COLO829 (cell line): ENCODE measurements at regions not wholly inside any gene's neighbourhood (a gene's known extent, or its start where the extent isn't known, plus 50 kb on each side); places are given as distances from the start of the nearest gene placed in this dataset.
A peak's percentile ranks its signal among the peaks of the same experiment; 100 is the strongest.
"Not testable (repeated sequence)": the region's sequence is repeated elsewhere in the genome, so short reads cannot be mapped to it uniquely, and the experiment has no call there.

Experiments
- DNase-seq: peaks from one replicate; pipeline ENCODE4 v3.0.0; 2012; ENCODE audit warnings: low spot score

GRCh38 chr11:122022646-122023045 lies 93.4 kb downstream of the BLID start:
- DNase-seq = no peak

DNA sequence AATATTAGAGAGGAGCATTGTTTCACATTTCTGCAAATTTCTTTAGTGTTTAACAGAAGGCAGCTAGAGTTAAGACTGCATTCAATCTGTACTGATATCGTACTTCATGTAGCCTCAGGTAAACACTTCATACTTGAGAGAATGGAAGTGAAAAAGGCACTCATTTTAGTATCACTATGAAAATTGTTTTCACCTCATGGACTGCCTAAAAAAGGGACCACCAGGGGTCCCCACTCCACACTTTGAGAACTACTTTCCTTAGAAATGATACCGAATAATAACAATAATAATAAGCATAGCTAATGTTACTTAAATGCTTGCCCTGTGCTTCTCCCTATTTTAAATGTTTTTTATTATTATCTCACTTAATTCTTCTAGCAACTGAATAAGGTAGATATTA lies 95.1 kb downstream of the BLID start:
- no peak for DNase-seq

DNA sequence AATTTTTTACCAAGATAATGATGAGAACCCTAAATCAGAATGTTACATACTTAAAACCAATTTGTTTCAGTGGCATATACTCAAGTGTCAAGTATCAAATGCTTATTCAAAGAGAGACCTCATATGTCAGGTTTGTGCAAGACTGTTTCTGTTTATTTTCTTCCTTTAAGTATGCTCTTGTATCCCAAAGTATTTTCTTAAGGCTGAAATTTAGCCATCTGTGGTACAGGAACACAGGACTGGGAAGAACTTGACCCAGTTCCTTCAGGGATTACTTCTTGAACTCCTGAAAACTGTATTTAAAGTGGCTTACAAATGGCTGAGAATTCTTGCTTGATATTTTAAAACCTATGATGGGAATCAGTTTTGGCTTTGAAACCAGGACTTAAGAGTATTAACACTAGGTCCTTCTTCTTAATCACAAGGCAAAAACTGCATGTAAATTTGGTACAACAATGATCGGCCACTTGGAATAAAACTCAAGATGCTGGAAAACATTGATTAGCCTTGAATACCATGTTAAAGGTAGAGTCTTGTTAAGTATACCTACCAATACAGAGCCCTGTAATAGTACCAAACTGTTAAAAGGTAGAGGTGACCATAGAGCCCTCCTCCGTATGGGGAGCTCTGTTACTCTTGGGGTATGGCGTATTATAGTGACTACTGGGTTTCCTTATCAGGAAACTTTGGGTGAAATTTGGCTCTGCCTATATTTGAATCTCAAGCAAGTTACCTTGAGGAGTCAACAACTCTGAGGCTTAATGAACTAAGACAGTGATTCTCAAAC lies 95.9 kb downstream of the BLID start:
- DNase-seq = no peak

DNA sequence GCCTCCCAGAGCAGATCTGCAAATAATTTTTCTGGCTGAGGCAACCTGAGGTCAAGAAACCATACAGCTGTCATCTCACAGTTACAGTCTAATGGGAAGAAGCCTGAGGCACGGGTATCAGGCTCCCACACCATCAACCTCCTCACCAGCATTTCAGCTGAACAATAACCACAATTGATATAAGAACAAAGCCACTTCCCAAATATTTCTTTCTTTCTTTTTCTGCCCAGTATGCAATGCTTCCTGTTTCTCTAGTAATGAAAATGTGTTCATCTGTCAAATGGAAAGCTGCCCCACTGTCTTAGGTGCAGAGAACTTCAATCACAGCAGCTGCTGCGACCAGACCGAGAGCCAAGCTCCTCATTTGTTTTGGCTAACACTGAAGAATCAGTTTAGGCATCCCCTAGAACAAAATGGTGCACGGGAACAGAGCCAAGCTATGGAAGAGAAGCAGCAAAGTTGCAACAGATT lies 108.4 kb downstream of the BLID start:
- DNase-seq = peak; percentile 33

- DNase-seq = no peak
These were observed 111.6 kb downstream of the BLID start for GRCh38 chr11:122004446-122004845.

DNA sequence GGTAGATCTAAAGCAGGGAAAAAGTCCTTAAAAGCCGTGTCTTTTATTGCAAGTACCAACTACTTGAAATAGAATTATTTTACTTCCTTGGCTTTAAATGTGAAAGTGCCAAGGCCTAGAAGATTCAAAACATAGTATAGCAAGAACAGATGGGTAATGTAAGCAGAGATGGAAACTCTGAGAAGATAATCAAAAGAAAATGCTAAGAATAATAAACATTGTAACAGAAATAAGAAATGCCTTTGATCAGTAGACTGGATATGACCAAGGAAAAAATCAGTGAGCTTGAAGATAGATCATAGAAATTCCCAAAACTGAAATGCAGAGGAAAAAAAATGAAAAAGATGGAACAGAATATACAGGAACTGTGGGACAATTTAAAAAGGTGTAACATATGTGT lies 113.1 kb downstream of the BLID start:
- DNase-seq = no peak

GRCh38 chr11:122002047-122002446 lies 114.0 kb downstream of the BLID start:
- DNase-seq = no peak

DNA sequence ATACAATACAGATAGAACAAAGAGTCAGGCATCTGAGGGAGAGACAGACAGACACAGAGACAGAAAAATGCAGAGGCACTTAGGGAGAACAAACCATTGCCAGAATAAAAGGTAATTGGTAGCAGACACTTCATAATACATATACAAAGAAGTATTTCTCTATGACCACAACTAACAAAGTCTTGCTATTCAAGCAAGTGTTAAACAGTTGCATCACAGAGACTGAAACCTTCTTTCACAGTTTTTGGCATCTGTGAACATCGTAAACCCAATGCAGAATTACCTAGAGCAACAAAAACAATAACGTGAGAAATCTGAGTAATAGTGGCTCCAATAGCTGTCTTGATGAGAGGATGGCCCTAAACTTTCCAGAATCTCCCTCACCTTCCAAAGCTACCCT lies 116.4 kb downstream of the BLID start:
- DNase-seq = peak; percentile 9

GRCh38 chr11:121996574-121996973 lies 119.4 kb downstream of the BLID start:
- no peak for DNase-seq

GRCh38 chr11:121983901-121984300 lies 132.1 kb downstream of the BLID start:
- no peak for DNase-seq

DNA sequence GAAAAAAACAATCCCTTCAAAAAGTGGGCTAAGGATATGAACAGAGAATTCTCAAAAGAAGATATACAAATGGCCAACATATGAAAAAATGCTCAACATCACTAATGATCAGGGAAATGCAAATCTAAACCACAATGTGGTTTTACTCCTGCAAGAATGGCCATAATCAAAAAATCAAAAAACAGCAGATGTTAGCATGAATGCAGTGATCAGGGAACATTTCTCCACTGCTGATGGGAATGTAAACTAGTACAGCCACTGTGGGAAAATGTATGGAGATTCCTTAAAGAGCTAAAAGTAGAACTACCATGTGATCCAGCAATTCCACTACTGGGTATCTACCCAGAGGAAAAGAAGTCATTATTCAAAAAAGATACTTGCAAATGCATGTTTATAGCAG lies 138.1 kb downstream of the BLID start:
- not testable (repeated sequence) for DNase-seq

GRCh38 chr11:121968638-121969037 lies 147.4 kb downstream of the BLID start:
- DNase-seq = no peak

DNA sequence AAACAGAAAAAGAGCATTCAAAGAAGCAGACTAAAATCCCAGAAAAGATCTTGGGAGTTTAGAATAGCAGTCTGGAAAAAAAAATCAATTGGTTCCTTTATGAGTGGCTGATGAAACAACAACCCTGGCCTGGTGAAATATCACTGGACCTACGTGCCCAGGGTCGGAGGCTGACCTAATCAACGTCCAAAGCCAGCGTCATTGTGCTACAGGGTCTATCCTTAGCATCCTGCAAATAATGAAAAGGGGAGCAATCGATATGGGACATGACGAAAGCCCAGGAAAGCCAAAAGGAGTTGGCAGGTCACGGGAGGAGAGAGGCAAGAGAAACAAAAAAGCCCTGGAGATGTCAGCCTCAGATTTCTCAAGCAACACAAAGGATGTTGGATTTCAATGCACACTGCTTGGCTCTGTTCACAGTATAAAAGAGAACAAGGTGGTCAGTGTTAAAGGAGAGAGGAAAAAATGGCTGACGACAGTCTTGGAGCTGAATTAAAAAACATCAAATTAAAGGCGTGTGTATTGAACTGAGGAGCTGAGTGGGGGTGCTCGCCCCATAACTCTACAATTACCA lies 148.8 kb downstream of the BLID start:
- DNase-seq = peak; percentile 61

GRCh38 chr11:121965330-121965729 lies 150.7 kb downstream of the BLID start:
- peak; percentile 11 for DNase-seq

DNA sequence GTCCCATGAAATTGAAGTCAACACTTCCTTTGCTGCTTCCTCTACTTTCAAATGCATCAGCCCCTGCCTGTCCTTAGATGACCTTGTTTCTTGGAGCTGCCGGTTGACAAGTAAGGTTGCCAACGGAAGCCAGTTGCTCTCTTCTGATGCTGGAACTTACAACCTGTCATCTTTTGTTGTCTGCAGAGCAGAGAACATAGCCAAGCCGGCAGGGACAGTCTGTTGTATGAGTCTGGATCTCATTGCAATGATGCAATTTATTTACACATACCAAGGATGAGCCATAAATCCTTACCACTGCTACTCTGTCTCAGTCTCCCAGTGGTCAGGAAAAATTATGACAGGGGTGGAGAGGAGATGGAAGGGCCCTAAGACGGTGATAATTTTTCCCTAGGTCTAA lies 151.4 kb downstream of the BLID start:
- DNase-seq = no peak

- DNase-seq = not testable (repeated sequence)
These were observed 152.2 kb downstream of the BLID start for GRCh38 chr11:121963846-121964245.

- peak; percentile 6 for DNase-seq
These were observed 154.7 kb downstream of the BLID start for GRCh38 chr11:121961321-121961801.

DNA sequence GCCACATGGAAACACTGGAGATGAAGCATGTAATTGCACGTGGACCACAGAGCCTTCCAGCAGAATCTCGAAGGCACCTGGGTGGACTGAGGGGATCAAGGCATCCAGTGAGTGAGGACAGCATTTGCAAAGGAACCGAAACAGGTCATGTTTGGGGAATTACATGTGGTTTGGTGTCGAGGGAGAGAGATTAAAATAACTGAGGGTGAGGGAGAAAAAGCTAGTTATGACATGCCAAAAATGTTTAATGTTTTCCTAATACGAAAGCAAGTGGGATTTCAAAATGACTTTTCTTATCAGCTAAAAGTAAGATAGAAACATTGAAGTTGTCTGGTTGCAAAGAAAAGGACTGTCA lies 157.1 kb downstream of the BLID start:
- no peak for DNase-seq

DNA sequence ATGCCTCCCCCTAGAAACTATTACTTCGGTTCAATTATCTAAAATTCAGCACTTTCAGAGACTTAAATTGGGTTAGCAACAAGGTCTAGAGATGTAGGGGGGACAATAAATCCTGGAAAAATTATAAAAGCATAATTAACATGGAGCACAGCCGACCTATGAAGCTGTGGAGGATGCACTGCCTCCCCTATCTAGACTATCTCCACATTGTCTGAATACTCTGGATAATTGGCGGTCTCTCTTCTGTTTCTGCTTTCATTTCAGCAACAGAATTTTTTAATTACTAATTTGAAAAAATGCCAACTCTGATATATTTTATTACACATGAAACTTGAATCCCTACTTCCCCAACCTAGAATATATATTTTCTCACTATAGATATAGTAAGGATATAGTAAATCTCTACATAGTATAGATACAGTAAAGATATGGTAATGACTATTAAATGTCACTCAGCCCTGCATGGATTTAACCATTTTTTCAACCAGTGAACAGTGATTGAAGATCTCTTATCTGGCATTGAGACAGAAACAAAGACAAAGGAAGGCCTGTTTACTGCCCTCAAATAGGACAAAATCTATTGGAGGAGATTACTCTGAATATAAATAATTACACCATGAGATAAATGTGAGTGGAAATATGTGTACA lies 157.6 kb downstream of the BLID start:
- DNase-seq = peak; percentile 86

GRCh38 chr11:121953122-121953521 lies 162.9 kb downstream of the BLID start:
- no peak for DNase-seq

DNA sequence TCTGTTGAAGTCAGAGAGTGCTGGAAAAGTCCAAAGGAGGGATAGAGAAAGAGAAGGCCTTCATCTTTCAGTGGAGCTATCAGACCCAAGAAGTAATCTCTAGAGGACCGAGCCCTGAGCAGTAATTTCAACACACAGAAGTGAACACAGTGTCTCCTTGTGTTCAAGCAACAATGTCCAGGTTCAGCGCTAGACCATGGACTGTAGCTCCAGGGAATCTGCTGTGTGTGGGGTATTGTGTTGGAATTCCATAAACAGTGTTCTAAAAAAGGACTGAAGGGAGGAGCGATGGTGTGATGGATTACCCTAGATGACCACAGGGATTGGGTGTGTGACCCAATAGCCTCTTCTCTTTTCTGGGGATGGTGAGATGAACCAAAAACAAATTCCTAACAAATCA lies 165.9 kb downstream of the BLID start:
- DNase-seq = no peak

- DNase-seq = no peak
These were observed 169.5 kb downstream of the BLID start for GRCh38 chr11:121946514-121946913.

DNA sequence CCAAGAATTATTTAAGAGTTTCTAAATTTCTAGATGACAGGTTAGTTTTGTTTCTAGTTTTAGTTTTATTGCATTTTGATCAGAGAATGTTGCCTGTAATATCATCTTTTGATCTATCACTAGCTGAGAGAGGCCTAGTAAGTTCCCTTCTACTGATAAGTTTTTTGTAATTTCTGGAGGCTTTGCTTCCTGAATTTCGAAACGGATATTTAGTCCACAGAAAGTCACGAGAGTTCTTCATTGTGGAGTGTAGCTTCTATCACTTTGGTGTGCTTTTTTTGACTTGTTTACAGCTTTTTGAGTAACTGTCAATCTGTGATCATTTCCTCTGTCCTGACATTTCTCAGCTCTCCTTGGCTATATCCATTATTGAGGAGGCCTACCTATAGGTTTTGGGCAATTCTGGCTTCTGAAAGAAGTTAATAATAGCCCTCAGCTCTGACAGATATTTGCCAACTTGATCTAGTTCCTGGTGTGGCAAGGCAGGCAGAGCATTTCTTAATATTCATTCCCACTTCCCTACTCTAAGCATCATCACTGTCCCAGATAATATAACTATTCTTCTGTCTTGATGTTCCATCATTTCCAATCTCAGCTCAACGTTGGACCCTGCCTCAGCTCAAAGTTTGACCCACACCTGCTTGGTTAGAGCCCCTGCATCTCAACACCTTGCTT lies 171.3 kb downstream of the BLID start:
- DNase-seq = no peak
